Esophagus squamous epithelium (tissue), 5 donors: ENCODE measurements at regions not wholly inside any gene's neighbourhood (a gene's known extent, or its start where the extent isn't known, plus 50 kb on each side); places are given as distances from the start of the nearest gene placed in this dataset.

Source experiments
- DNase-seq: peaks from one replicate; lab custom pipeline; 2025; lab: John Stamatoyannopoulos, UW
- H3K27ac ChIP-seq, 4 donors: fragments of 200-600 bp; sonication (generic); one replicate each; pipeline ENCODE4 v1.5.1; 2016 to 2019; ENCODE audit warnings: mild to moderate bottlenecking in 1 of 4
- H3K27me3 ChIP-seq, 4 donors: fragments of 200-600 bp; sonication (generic); 1 replicate in 3 of 4; 2 replicates in 1 of 4; pipeline versions ENCODE4 v1.5.1 to v1.6.0; 2017 to 2021; ENCODE audit warnings: antibody characterized with exemption in 1 of 4
- H3K36me3 ChIP-seq, 3 donors: fragments of 200-600 bp; sonication (generic); one replicate each; pipeline ENCODE4 v1.5.1; 2016 to 2019
- H3K4me1 ChIP-seq, 3 donors: fragments of 200-600 bp; sonication (generic); one replicate each; pipeline ENCODE4 v1.5.1; 2017 to 2019
- H3K4me3 ChIP-seq, 4 donors: fragments of 200-600 bp; sonication (generic); 1 replicate in 3 of 4; 2 replicates in 1 of 4; pipeline ENCODE4 v1.5.1; 2016 to 2019; ENCODE audit warnings: mild to moderate bottlenecking in 2 of 4, moderate library complexity in 1 of 4
- H3K9me3 ChIP-seq, 3 donors: fragments of 200-600 bp; sonication (generic); one replicate each; pipeline ENCODE4 v1.5.1; 2016 to 2019
- CTCF ChIP-seq, 6 experiments: fragments of 450-650 bp in 4 of 6; fragments of 200-600 bp in 2 of 6; sonication (generic) in 2 of 6; IDR thresholded peaks; one replicate each; pipeline ENCODE4 v1.5.1; 2016 to 2019; ENCODE audit warnings: antibody characterized with exemption in 6 of 6, mild to moderate bottlenecking in 4 of 6, moderate library complexity in 4 of 6
- POLR2A ChIP-seq, 4 donors: fragments of 450-650 bp; IDR thresholded peaks; one replicate each; pipeline ENCODE4 v1.6.1; 2017; ENCODE audit warnings: antibody characterized with exemption in 4 of 4, mild to moderate bottlenecking in 4 of 4, moderate library complexity in 3 of 4
- WGBS, 2 donors: methylation state at CpG; one replicate each; pipeline ENCODE4 v1.1.5; 2018; 5-methylcytosine and 5-hydroxymethylcytosine counted together
- intact Hi-C: fragments of 100-400 bp; cut with DNase I; formaldehyde crosslinking; loops from one replicate; pipeline ENCODE4 v1.15.0; 2022
- donor health status: DM: yes; HTN: yes; CAD: no.

GRCh38 chr16:59410451-59410850, 676.3 kb upstream of the GOT2 start:
- Histone ChIP-seq H3K36me3 (no peaks in the 10 kb centered on the region), H3K9me3 (no peaks in the 10 kb centered on the region), H3K27ac (no peak overlapping the region), H3K4me1 (no peaks in the 10 kb centered on the region), H3K27me3 (no peaks in the 10 kb centered on the region), H3K4me3 (no peak overlapping the region)
- WGBS, 2 donors, result 47 to 56% methylated on average over 1 of the region's 1 CpG
- TF ChIP-seq POLR2A (IDR thresholded peaks at IDR 0.05) (no peak), CTCF (IDR thresholded peaks at IDR 0.05) (no peak)
- intact Hi-C loops, result no loop called here
- no peak for DNase-seq

- intact Hi-C loops, result no loop called here
- Histone ChIP-seq H3K4me3 (no peak overlapping the region), H3K4me1 (no peaks in the 10 kb centered on the region), H3K27me3 (no peaks in the 10 kb centered on the region), H3K36me3 (no peaks in the 10 kb centered on the region), H3K27ac (no peak overlapping the region), H3K9me3 (no peaks in the 10 kb centered on the region)
- TF ChIP-seq CTCF (IDR thresholded peaks at IDR 0.05), result no peak
- no peak for TF ChIP-seq POLR2A (IDR thresholded peaks at IDR 0.05)
- no peak for DNase-seq
- WGBS, 2 donors, result 71% methylated on average over 2 of the region's 2 CpGs
These were observed 671.7 kb upstream of the GOT2 start for GRCh38 chr16:59405802-59406201.

- Histone ChIP-seq H3K27ac (no peak overlapping the region), H3K4me1 (no peaks in the 10 kb centered on the region), H3K9me3 (no peaks in the 10 kb centered on the region), H3K36me3 (no peaks in the 10 kb centered on the region), H3K27me3 (no peaks in the 10 kb centered on the region), H3K4me3 (no peak overlapping the region)
- TF ChIP-seq POLR2A (IDR thresholded peaks at IDR 0.05) (no peak), CTCF (IDR thresholded peaks at IDR 0.05) (no peak)
- intact Hi-C loops, result no loop called here
- DNase-seq, result no peak
- WGBS, 2 donors, result 81 to 82% methylated on average over 2 of the region's 2 CpGs
These were observed 670.4 kb upstream of the GOT2 start for GRCh38 chr16:59404509-59404908.

- no peak overlapping the region for H3K27ac ChIP-seq
- H3K9me3 ChIP-seq, result no peaks in the 10 kb centered on the region
- no peak overlapping the region for H3K4me3 ChIP-seq
- no peak for DNase-seq
- TF ChIP-seq CTCF (IDR thresholded peaks at IDR 0.05) (no peak), POLR2A (IDR thresholded peaks at IDR 0.05) (no peak)
- H3K4me1 ChIP-seq, result no peaks in the 10 kb centered on the region
- H3K27me3 ChIP-seq, result no peaks in the 10 kb centered on the region
- intact Hi-C loops, result no loop called here
- H3K36me3 ChIP-seq, result no peaks in the 10 kb centered on the region
These were observed 666.7 kb upstream of the GOT2 start for GRCh38 chr16:59400830-59401229.

GRCh38 chr16:59397638-59398037, 663.5 kb upstream of the GOT2 start:
- Histone ChIP-seq H3K27me3 (no peaks in the 10 kb centered on the region), H3K27ac (no peak overlapping the region), H3K9me3 (no peaks in the 10 kb centered on the region), H3K4me1 (no peaks in the 10 kb centered on the region), H3K4me3 (no peak overlapping the region), H3K36me3 (no peaks in the 10 kb centered on the region)
- 44 to 57% methylated on average over 2 of the region's 2 CpGs for WGBS, 2 donors
- no peak for DNase-seq
- intact Hi-C loops, result no loop called here
- no peak for TF ChIP-seq POLR2A (IDR thresholded peaks at IDR 0.05)
- no peak for TF ChIP-seq CTCF (IDR thresholded peaks at IDR 0.05)
